ENCODE measurements at regions not wholly inside any gene's neighbourhood (a gene's known extent, or its start where the extent isn't known, plus 50 kb on each side); places are given as distances from the start of the nearest gene placed in this dataset.

- TF ChIP-seq CTCF (IDR thresholded peaks at IDR 0.05): no peak
Measured at GRCh38 chr19:28553764-28554163, 659.2 kb downstream of the UQCRFS1 start.

GRCh38 chr19:28553005-28553404, 659.9 kb downstream of the UQCRFS1 start:
- TF ChIP-seq CTCF (IDR thresholded peaks at IDR 0.05): no peak

DNA sequence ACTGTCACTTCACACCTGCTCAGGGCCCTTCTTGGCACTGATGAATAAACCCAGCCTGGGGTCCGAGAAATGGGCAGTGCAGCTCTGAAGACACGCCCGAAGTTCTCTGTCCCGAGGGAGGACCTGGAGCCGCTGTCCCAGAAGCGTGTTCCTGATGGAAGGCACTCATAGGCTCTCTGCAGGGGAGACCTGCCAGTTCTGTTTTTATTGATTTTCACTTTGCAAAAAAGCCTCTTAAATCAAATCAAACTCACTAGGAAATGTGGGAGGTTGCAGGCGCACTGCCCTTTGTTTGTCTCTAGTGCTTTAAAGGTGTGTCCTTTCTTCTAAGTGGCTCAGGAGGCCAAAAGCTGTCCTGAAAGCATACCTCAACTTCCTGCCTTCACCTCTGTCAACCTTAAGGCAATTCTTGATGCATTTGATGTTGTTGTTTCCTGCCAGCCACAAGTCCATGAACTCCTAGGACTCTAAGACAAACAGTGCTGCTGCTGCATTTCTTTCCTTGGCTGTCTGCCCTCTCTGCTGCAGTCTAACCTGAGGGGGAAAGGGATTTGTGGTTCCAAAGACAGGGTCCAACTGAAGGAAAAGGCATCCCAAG, 663.2 kb downstream of the UQCRFS1 start:
- no peak for TF ChIP-seq CTCF (IDR thresholded peaks at IDR 0.05)

- TF ChIP-seq CTCF (IDR thresholded peaks at IDR 0.05): no peak
Measured at GRCh38 chr19:28546148-28546685, 666.7 kb downstream of the UQCRFS1 start.

DNA sequence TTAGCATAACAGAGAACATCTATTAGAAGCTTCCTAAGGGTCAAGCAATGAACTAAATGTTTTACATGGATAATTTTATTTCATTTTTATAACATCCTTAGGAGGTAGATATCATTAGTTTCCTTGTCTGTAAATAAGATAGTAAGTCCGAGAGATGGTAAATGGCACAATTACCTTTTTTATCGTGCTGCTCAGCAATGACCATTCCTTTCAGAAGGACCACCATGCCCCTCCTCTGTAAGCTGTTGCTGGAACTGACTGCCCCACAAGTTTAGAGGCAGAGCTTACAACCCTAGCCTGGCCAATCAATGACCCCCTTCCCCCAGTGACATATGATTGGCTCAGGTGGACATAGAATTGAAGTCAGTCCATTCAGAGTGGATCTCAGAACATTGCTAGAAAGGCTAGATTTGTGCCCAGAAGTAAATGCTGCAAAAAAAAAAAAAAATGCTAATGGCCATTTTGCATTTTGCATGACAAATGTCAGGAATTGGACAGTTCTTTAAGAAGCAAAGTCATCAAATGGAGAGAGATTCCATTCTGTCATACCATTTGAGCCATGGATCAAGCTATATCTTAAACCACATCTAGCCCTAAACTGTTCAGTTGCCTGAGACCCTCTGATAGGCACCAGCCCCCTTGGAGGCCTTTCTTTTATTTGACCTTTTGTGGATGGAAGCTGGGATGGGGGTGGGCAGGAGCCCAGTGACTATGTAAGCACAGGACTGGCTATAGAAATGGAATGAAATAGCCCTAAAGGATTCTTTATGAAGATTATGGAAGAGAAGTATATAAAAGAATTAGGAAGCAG, 668.3 kb downstream of the UQCRFS1 start:
- no peak for TF ChIP-seq CTCF (IDR thresholded peaks at IDR 0.05)

- TF ChIP-seq CTCF (IDR thresholded peaks at IDR 0.05): no peak
Measured at GRCh38 chr19:28543244-28543776, 669.6 kb downstream of the UQCRFS1 start.

DNA sequence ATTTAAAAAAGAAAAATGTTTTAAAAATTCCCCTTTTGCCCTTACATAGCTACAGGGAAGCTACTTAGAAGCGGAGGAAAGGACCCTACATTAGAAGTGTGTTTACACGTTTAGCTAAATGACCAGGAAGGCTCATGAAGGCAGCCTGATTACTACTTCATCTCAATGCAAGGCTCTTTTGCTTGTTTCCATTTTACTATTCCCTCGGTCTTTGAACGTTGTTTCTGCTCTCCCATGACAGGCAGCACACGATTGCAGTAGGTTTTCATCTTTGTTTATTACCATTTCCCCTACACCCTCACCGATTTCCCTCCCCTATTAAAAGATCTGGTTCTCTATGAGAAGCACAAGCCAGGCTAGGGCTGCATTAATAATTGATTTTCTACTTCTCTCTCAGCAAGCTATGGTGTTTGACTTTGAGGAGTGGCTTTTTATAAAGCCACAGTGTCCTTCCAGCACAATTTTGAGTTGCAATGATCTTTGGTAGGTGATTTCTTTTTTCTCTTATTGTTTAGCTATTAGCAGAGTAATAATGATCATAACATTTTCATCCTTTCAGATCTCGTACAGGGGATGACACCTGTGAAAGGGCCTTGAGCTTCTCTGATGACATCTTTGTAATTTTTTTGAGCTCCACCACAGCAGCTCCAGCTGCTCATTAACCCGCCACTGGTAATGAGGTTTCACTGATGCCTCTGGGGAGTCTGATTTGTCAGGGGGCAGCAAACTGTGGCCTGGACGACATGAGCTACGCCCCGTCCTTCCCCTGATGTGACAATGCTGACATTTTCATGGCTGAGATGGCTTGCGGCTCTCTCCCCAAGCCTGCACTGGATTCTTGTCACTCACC, 670.3 kb downstream of the UQCRFS1 start:
- no peak for TF ChIP-seq CTCF (IDR thresholded peaks at IDR 0.05)

Data from LNCAP (cell line).